ENCODE measurements at regions not wholly inside any gene's neighbourhood (a gene's known extent, or its start where the extent isn't known, plus 50 kb on each side); places are given as distances from the start of the nearest gene placed in this dataset.
"Not testable (repeated sequence)": the region's sequence is repeated elsewhere in the genome, so short reads cannot be mapped to it uniquely, and the experiment has no call there.

- Histone ChIP-seq H3K4me3 (no peak overlapping the region), H3K27ac (peak overlapping the region; percentile 18), H3K27me3 (no peaks in the 10 kb centered on the region), H3K4me1 (no peaks in the 10 kb centered on the region), H3K9ac (ENCODE audit: low read depth in 2 of 2, low read length in 2 of 2) (no peak overlapping the region), H3K9me3 (no peaks in the 10 kb centered on the region), H3K36me3 (no peaks in the 10 kb centered on the region)
- DNase-seq, result peak; percentile 58
- intact Hi-C loops (cut with DNase I), result no loop called here
- no peak for TF ChIP-seq CTCF (IDR thresholded peaks at IDR 0.05)
These were observed 73.1 kb downstream of the ACKR3 start for GRCh38 chr2:236642584-236643291.

DNA sequence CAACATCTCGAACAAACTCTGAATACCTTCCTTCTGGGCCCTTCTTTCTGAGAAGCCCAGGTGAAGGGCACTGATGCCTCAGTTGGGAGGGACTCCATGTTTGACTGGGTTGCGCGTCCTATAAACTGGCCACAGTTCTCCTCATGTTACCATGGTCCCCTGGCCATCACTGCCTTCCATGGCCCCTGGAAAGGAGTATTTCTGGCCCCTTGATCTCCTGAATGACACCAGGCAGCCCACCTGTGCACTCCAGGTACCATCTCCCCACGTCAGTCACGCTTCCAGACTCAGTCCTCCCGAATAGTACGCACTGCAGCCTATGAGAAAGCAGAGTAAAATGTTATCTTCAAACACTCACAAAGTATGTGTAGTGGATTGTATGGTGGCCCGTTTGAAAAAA is 73.9 kb downstream of the ACKR3 start:
- H3K27ac ChIP-seq, result no peak overlapping the region
- DNase-seq, result no peak
- H3K27me3 ChIP-seq, result no peaks in the 10 kb centered on the region
- H3K36me3 ChIP-seq, result no peaks in the 10 kb centered on the region
- H3K4me1 ChIP-seq, result no peaks in the 10 kb centered on the region
- no peak overlapping the region for H3K4me3 ChIP-seq
- no peaks in the 10 kb centered on the region for H3K9me3 ChIP-seq
- intact Hi-C loops (cut with DNase I), result no loop called here
- no peak for TF ChIP-seq CTCF (IDR thresholded peaks at IDR 0.05)
- no peak overlapping the region for H3K9ac ChIP-seq (ENCODE audit: low read depth in 2 of 2, low read length in 2 of 2)

DNA sequence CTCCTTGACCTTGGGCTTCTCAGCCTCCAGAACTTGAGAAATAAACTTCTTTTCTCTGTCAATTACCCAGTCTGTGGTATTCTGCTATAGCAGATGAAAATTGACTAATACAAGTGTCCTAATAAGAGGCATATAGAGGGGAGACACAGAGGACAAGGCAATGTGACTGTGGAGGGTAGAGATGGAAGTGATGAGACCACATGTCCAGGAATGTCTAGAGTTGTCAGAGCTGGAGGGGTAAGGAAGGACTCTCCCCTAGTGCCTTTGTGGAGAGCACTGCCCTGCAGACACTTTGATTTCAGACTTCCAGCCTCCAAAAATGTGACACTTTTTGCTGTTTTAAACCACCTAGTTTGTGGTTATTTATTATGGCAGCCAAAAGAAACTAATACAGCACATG is 74.4 kb downstream of the ACKR3 start:
- intact Hi-C loops (cut with DNase I), result no loop called here
- Histone ChIP-seq H3K4me1 (no peaks in the 10 kb centered on the region), H3K27ac (no peak overlapping the region), H3K4me3 (no peak overlapping the region), H3K27me3 (no peaks in the 10 kb centered on the region), H3K9me3 (no peaks in the 10 kb centered on the region), H3K36me3 (no peaks in the 10 kb centered on the region), H3K9ac (ENCODE audit: low read depth in 2 of 2, low read length in 2 of 2) (no peak overlapping the region)
- no peak for TF ChIP-seq CTCF (IDR thresholded peaks at IDR 0.05)
- no peak for DNase-seq

GRCh38 chr2:236644502-236644911 is 74.9 kb downstream of the ACKR3 start:
- H3K9me3 ChIP-seq, result no peaks in the 10 kb centered on the region
- H3K27ac ChIP-seq, result no peak overlapping the region
- TF ChIP-seq CTCF (IDR thresholded peaks at IDR 0.05), result no peak
- no peak overlapping the region for H3K4me3 ChIP-seq
- DNase-seq, result no peak
- H3K27me3 ChIP-seq, result no peaks in the 10 kb centered on the region
- H3K4me1 ChIP-seq, result no peaks in the 10 kb centered on the region
- H3K36me3 ChIP-seq, result no peaks in the 10 kb centered on the region
- intact Hi-C loops (cut with DNase I), result no loop called here
- no peak overlapping the region for H3K9ac ChIP-seq (ENCODE audit: low read depth in 2 of 2, low read length in 2 of 2)

GRCh38 chr2:236645141-236645540 is 75.5 kb downstream of the ACKR3 start:
- H3K4me3 ChIP-seq; H3K9ac ChIP-seq (ENCODE audit: low read depth in 2 of 2, low read length in 2 of 2); H3K27me3 ChIP-seq; H3K27ac ChIP-seq; H3K9me3 ChIP-seq; H3K36me3 ChIP-seq; DNase-seq; intact Hi-C loops (cut with DNase I); H3K4me1 ChIP-seq: not testable (repeated sequence)

DNA sequence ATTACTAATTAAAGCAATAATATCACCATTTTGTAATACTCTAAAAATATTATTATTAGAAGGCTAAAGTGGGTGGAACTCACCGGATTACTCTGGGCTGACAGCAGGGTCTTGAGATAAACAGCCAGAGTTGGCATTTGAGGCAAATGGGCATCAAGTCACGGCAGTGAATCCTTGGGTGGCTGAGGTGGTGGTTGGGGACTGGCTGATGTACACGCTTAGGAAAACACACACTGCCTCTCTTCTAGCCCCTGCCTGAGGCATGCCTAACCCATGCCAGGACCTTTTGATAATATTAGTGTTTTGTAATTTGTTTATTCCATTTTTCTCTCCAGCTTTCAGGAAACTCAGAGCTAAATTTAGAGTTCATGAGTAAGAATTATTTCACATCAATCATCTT is 76.8 kb downstream of the ACKR3 start:
- no peak for DNase-seq
- H3K27ac ChIP-seq, result no peak overlapping the region
- no peaks in the 10 kb centered on the region for H3K27me3 ChIP-seq
- intact Hi-C loops (cut with DNase I), result no loop called here
- H3K9ac ChIP-seq (ENCODE audit: low read depth in 2 of 2, low read length in 2 of 2), result no peak overlapping the region
- H3K36me3 ChIP-seq, result no peaks in the 10 kb centered on the region
- no peak overlapping the region for H3K4me3 ChIP-seq
- H3K4me1 ChIP-seq, result no peaks in the 10 kb centered on the region
- no peaks in the 10 kb centered on the region for H3K9me3 ChIP-seq
- TF ChIP-seq CTCF (IDR thresholded peaks at IDR 0.05), result no peak
